Chondrocyte (in vitro differentiated cells): ENCODE measurements at regions not wholly inside any gene's neighbourhood (a gene's known extent, or its start where the extent isn't known, plus 50 kb on each side); places are given as distances from the start of the nearest gene placed in this dataset.

Experiments used
- DNase-seq: peaks from one replicate; pipeline ENCODE4 v3.0.0; 2021; ENCODE audit warnings: mixed read lengths, low spot score
- H3K27ac Mint-ChIP-seq: one replicate; pipeline ENCODE4 v1.8.0; 2021; ENCODE audit warnings: mild to moderate bottlenecking, moderate library complexity, mixed read lengths; ENCODE audit not compliant: unreplicated experiment
- H3K27me3 Mint-ChIP-seq: 2 replicates; pipeline ENCODE4 v1.8.0; 2021; ENCODE audit warnings: low read depth, mixed read lengths
- H3K36me3 Mint-ChIP-seq: 2 replicates; pipeline ENCODE4 v1.8.0; 2021; ENCODE audit warnings: low read depth, mixed read lengths
- H3K4me1 Mint-ChIP-seq: 2 replicates; pipeline ENCODE4 v1.8.0; 2021; ENCODE audit warnings: low read depth, mild to moderate bottlenecking, mixed read lengths
- H3K4me3 Mint-ChIP-seq: one replicate; pipeline ENCODE4 v1.8.0; 2021; ENCODE audit warnings: mild to moderate bottlenecking, moderate library complexity, mixed read lengths; ENCODE audit not compliant: unreplicated experiment
- H3K9me3 Mint-ChIP-seq: 2 replicates; pipeline ENCODE4 v1.8.0; 2021; ENCODE audit warnings: low read depth, mixed read lengths
- TF ChIP-seq, protein P1 (sequence below): fragments of 200-600 bp; sonication (generic); IDR thresholded peaks from 2 replicates; pipeline ENCODE4 v1.5.0; 2021; ENCODE audit warnings: antibody characterized with exemption, mild to moderate bottlenecking, moderate library complexity

DNA sequence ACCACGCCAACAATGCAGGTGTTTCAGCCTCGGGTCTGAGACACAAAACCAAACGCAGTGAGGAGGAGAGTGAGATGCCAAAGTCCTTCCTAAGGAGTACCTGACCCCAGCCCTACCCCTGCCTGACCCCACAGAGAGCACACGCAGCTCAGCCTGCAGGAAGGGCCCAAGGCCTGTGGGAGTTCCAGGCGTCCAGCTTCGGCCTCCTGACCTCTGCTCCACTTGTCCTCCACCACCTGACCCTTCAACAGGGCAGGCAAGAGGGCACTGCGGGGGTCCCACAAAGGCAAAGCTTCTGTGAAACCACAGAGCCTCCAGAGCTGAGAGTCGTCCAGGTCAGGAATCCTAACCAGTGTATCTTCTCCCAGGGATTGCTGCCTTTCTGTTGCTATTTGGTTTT is 122.0 kb upstream of the PPP2R2D start:
- Mint-ChIP-seq H3K27ac (no peak overlapping the region), H3K4me1 (no peaks in the 10 kb centered on the region), H3K9me3 (peaks cover 45% of the 10 kb centered on the region), H3K27me3 (no peaks in the 10 kb centered on the region), H3K4me3 (no peak overlapping the region), H3K36me3 (peaks cover 3% of the 10 kb centered on the region)
- TF ChIP-seq, protein P1, sequence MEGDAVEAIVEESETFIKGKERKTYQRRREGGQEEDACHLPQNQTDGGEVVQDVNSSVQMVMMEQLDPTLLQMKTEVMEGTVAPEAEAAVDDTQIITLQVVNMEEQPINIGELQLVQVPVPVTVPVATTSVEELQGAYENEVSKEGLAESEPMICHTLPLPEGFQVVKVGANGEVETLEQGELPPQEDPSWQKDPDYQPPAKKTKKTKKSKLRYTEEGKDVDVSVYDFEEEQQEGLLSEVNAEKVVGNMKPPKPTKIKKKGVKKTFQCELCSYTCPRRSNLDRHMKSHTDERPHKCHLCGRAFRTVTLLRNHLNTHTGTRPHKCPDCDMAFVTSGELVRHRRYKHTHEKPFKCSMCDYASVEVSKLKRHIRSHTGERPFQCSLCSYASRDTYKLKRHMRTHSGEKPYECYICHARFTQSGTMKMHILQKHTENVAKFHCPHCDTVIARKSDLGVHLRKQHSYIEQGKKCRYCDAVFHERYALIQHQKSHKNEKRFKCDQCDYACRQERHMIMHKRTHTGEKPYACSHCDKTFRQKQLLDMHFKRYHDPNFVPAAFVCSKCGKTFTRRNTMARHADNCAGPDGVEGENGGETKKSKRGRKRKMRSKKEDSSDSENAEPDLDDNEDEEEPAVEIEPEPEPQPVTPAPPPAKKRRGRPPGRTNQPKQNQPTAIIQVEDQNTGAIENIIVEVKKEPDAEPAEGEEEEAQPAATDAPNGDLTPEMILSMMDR = no peak
- DNase-seq = no peak

GRCh38 chr10:131779661-131780394 is 121.0 kb upstream of the PPP2R2D start:
- no peak overlapping the region for H3K27ac Mint-ChIP-seq
- DNase-seq = no peak
- TF ChIP-seq, protein P1 = no peak
- H3K4me1 Mint-ChIP-seq = no peaks in the 10 kb centered on the region
- H3K36me3 Mint-ChIP-seq = peaks cover 3% of the 10 kb centered on the region
- H3K9me3 Mint-ChIP-seq = peaks cover 45% of the 10 kb centered on the region
- no peak overlapping the region for H3K4me3 Mint-ChIP-seq
- H3K27me3 Mint-ChIP-seq = no peaks in the 10 kb centered on the region

DNA sequence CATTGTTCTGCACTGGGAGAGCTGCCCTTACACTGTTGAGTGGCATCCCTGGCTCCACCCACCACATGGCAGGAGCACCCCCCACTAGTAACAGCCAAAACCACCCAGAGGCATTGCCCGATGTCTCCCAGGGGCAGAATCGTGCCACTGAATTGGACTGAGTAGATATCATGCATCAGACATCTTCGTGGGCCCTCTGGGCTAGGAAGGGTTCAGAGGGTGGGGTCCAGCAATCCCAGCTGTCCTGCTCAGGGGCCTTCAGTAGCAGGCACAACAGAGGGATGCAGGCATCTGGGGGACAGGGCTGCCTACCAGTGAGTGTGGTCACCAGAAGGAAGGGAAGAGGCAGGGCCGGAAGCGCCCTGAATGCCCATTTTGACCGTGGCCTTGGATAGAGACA is 119.7 kb upstream of the PPP2R2D start:
- TF ChIP-seq, protein P1 = no peak
- DNase-seq = no peak
- no peak overlapping the region for H3K27ac Mint-ChIP-seq
- H3K4me1 Mint-ChIP-seq = no peaks in the 10 kb centered on the region
- peaks cover 3% of the 10 kb centered on the region for H3K36me3 Mint-ChIP-seq
- H3K9me3 Mint-ChIP-seq = peaks cover 43% of the 10 kb centered on the region
- H3K27me3 Mint-ChIP-seq = peaks cover 4% of the 10 kb centered on the region
- H3K4me3 Mint-ChIP-seq = no peak overlapping the region

DNA sequence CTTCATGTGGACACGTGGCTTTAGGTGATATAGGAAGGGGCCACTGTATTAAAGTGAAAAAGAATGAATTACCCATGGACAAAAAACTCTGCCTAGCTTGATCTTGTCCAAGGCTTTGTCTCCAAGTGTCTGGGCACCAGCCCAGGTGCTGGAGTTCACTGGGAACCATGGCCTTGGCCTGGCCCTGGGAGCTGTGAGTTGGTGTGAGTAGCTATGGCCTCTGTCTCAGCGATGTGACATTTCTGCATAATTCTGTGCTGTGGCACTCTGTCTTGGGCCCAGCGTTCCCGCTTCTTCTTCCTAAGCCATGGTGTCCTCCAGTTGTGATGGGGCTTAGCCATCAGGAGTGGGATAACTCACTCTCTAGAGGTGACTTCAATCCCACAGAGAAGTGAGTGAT is 119.0 kb upstream of the PPP2R2D start:
- Mint-ChIP-seq H3K27me3 (peaks cover 4% of the 10 kb centered on the region), H3K4me3 (no peak overlapping the region), H3K4me1 (no peaks in the 10 kb centered on the region), H3K36me3 (no peaks in the 10 kb centered on the region), H3K9me3 (peaks cover 36% of the 10 kb centered on the region), H3K27ac (no peak overlapping the region)
- TF ChIP-seq, protein P1 = no peak
- no peak for DNase-seq

DNA sequence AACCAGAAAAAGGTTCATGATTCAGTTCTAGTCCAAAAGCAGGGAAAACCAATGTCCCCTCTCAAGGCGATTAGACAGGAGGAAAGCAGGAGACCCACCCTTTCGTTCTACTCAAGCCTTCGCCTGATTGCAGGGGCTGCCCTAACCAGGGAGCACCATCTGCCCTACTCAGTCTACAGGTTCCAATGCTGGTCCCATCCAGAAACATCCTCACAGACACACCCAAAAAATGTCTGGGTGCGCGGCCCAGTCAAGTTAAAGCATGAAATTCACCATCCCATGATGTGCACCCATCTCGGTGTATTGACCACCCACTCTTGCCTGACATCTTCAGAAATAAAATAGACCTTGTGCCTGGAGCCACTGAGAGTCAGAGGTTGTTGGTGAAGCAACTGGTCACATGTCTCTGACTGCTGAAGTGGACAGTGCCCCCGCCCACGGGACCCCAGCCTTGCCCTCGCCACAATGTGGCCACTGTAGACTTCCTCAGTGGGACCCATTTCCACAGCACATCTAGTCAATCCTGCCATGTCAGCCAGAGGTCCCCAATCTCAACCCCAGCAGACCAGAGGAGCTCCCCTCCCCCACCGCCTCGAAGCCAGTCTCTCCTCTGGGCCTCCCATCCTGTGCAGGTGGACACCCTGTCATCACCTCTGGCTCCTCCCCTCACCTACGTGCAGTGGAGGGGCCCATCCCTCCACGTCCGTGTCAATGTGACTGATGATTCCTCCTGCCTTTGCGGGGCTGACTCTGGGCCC is 116.3 kb upstream of the PPP2R2D start:
- Mint-ChIP-seq H3K36me3 (no peaks in the 10 kb centered on the region), H3K4me1 (no peaks in the 10 kb centered on the region), H3K27me3 (peaks cover 7% of the 10 kb centered on the region), H3K27ac (no peak overlapping the region), H3K4me3 (no peak overlapping the region), H3K9me3 (peaks cover 22% of the 10 kb centered on the region)
- no peak for DNase-seq
- TF ChIP-seq, protein P1 = no peak
